ENCODE measurements at regions not wholly inside any gene's neighbourhood (a gene's known extent, or its start where the extent isn't known, plus 50 kb on each side); places are given as distances from the start of the nearest gene placed in this dataset.

GRCh38 chr12:92235703-92236472, 90.2 kb upstream of the BTG1 start:
- TF ChIP-seq EZH2 (IDR thresholded peaks at IDR 0.05; ENCODE audit: low read depth, unreplicated experiment) (no peak), CREB1 (CRISPR knock-in tag; IDR thresholded peaks at IDR 0.05; ENCODE audit: low read depth) (no peak), POLR2AphosphoS5 (IDR thresholded peaks at IDR 0.05; ENCODE audit: low read depth) (no peak), STAT1 (IDR thresholded peaks at IDR 0.05; ENCODE audit: unreplicated experiment) (no peak)
- TF ChIP-seq, protein P1, sequence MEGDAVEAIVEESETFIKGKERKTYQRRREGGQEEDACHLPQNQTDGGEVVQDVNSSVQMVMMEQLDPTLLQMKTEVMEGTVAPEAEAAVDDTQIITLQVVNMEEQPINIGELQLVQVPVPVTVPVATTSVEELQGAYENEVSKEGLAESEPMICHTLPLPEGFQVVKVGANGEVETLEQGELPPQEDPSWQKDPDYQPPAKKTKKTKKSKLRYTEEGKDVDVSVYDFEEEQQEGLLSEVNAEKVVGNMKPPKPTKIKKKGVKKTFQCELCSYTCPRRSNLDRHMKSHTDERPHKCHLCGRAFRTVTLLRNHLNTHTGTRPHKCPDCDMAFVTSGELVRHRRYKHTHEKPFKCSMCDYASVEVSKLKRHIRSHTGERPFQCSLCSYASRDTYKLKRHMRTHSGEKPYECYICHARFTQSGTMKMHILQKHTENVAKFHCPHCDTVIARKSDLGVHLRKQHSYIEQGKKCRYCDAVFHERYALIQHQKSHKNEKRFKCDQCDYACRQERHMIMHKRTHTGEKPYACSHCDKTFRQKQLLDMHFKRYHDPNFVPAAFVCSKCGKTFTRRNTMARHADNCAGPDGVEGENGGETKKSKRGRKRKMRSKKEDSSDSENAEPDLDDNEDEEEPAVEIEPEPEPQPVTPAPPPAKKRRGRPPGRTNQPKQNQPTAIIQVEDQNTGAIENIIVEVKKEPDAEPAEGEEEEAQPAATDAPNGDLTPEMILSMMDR (conservative IDR thresholded peaks at IDR 0.05; ENCODE audit: low read depth in 2 of 2) = no peak
- TF ChIP-seq, protein P2, sequence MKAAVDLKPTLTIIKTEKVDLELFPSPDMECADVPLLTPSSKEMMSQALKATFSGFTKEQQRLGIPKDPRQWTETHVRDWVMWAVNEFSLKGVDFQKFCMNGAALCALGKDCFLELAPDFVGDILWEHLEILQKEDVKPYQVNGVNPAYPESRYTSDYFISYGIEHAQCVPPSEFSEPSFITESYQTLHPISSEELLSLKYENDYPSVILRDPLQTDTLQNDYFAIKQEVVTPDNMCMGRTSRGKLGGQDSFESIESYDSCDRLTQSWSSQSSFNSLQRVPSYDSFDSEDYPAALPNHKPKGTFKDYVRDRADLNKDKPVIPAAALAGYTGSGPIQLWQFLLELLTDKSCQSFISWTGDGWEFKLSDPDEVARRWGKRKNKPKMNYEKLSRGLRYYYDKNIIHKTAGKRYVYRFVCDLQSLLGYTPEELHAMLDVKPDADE (IDR thresholded peaks at IDR 0.05) = no peak

Measured in GM23338 (cell line).